H9 (cell line): ENCODE measurements at regions not wholly inside any gene's neighbourhood (a gene's known extent, or its start where the extent isn't known, plus 50 kb on each side); places are given as distances from the start of the nearest gene placed in this dataset.
A peak's percentile ranks its signal among the peaks of the same experiment; 100 is the strongest.

ENCODE experiments used
- DNase-seq: peaks from one replicate; pipeline ENCODE4 v3.0.0-alpha.2; 2017
- H2AFZ ChIP-seq: one replicate; pipeline ENCODE4 v1.6.1; 2013; ENCODE audit warnings: mild to moderate bottlenecking, low read length, control low read depth, moderate library complexity
- H2AK5ac ChIP-seq: 2 replicates; pipeline ENCODE4 v1.6.1; 2013; ENCODE audit warnings: low read length, control low read depth, mixed read lengths; ENCODE audit not compliant: insufficient read length
- H2BK120ac ChIP-seq: one replicate; pipeline ENCODE4 v1.6.1; 2013; ENCODE audit warnings: low read depth, mild to moderate bottlenecking, low read length, control low read depth, inconsistent platforms; ENCODE audit not compliant: poor library complexity, severe bottlenecking
- H2BK12ac ChIP-seq: 2 replicates; pipeline ENCODE4 v1.6.1; 2013; ENCODE audit warnings: low read length, control low read depth, mixed read lengths, low read depth; ENCODE audit not compliant: insufficient read length
- H2BK15ac ChIP-seq: 2 replicates; pipeline ENCODE4 v1.6.1; 2013; ENCODE audit warnings: low read depth, low read length, control low read depth
- H2BK20ac ChIP-seq: one replicate; pipeline ENCODE4 v1.6.1; 2013; ENCODE audit warnings: low read depth, mild to moderate bottlenecking, low read length, control low read depth, inconsistent platforms; ENCODE audit not compliant: poor library complexity, severe bottlenecking
- H2BK5ac ChIP-seq: 2 replicates; pipeline ENCODE4 v1.6.1; 2013; ENCODE audit warnings: low read length, control low read depth, mixed read lengths; ENCODE audit not compliant: insufficient read length
- H3K14ac ChIP-seq: 2 replicates; pipeline ENCODE4 v1.6.1; 2013; ENCODE audit warnings: low read length, control low read depth; ENCODE audit not compliant: insufficient read depth
- H3K18ac ChIP-seq: 2 replicates; pipeline ENCODE4 v1.6.1; 2013; ENCODE audit warnings: low read depth, mild to moderate bottlenecking, mixed read lengths, low read length, control low read depth; ENCODE audit not compliant: insufficient read length
- H3K23ac ChIP-seq: 2 replicates; pipeline ENCODE4 v1.6.1; 2013; ENCODE audit warnings: low read length, control low read depth, mixed read lengths, low read depth; ENCODE audit not compliant: insufficient read length
- H3K23me2 ChIP-seq: 2 replicates; pipeline ENCODE4 v1.6.1; 2013; ENCODE audit warnings: low read depth, mild to moderate bottlenecking, mixed read lengths, low read length, control low read depth; ENCODE audit not compliant: insufficient read length, poor library complexity, severe bottlenecking
- H3K27ac ChIP-seq: 2 replicates; pipeline ENCODE4 v1.5.1; 2013; ENCODE audit warnings: low read length, control low read depth, mixed read lengths, low read depth; ENCODE audit not compliant: insufficient read length
- H3K27me3 ChIP-seq: 2 replicates; pipeline ENCODE4 v1.6.1; 2013; ENCODE audit warnings: low read length, control low read depth, inconsistent platforms; ENCODE audit not compliant: insufficient read depth
- H3K4ac ChIP-seq: 2 replicates; pipeline ENCODE4 v1.6.1; 2013; ENCODE audit warnings: low read depth, mild to moderate bottlenecking, control low read depth, inconsistent platforms, low read length, moderate library complexity
- H3K4me1 ChIP-seq: 2 replicates; pipeline ENCODE4 v1.6.1; 2013; ENCODE audit warnings: low read length, control low read depth, inconsistent platforms; ENCODE audit not compliant: insufficient read depth
- H3K4me2 ChIP-seq: 2 replicates; pipeline ENCODE4 v1.6.1; 2013; ENCODE audit warnings: low read length, control low read depth, mixed read lengths; ENCODE audit not compliant: insufficient read length, insufficient read depth
- H3K56ac ChIP-seq: 2 replicates; pipeline ENCODE4 v1.6.1; 2013; ENCODE audit warnings: low read depth, mild to moderate bottlenecking, mixed read lengths, low read length, control low read depth; ENCODE audit not compliant: insufficient read length
- H3K79me1 ChIP-seq: 2 replicates; pipeline ENCODE4 v1.6.1; 2013; ENCODE audit warnings: low read depth, mild to moderate bottlenecking, moderate library complexity, low read length, control low read depth, inconsistent platforms; ENCODE audit not compliant: insufficient read depth, poor library complexity, severe bottlenecking
- H3K79me2 ChIP-seq: 2 replicates; pipeline ENCODE4 v1.6.1; 2013; ENCODE audit warnings: low read length, control low read depth, inconsistent platforms; ENCODE audit not compliant: insufficient read depth
- H3K9ac ChIP-seq: 2 replicates; pipeline ENCODE4 v1.6.1; 2013; ENCODE audit warnings: low read length, control low read depth, mixed read lengths; ENCODE audit not compliant: insufficient read length; ENCODE audit errors: extremely low read depth
- H3K9me3 ChIP-seq: one replicate; pipeline ENCODE4 v1.6.1; 2013; ENCODE audit warnings: low read depth, low read length, inconsistent platforms; ENCODE audit not compliant: control insufficient read depth
- H3T11ph ChIP-seq: one replicate; pipeline ENCODE4 v1.6.1; 2013; ENCODE audit warnings: mild to moderate bottlenecking, low read length, control low read depth, inconsistent platforms
- H4K20me1 ChIP-seq: one replicate; pipeline ENCODE4 v1.6.1; 2013; ENCODE audit not compliant: control insufficient read depth, insufficient read length, insufficient read depth
- H4K5ac ChIP-seq: 2 replicates; pipeline ENCODE4 v1.6.1; 2013; ENCODE audit warnings: low read depth, mild to moderate bottlenecking, mixed read lengths, low read length, control low read depth; ENCODE audit not compliant: insufficient read length
- H4K8ac ChIP-seq: replicated peaks from 2 replicates; pipeline ENCODE4 v1.6.1; 2013; ENCODE audit warnings: low read length, control low read depth, mixed read lengths, low read depth; ENCODE audit not compliant: insufficient read length
- H4K91ac ChIP-seq: 2 replicates; pipeline ENCODE4 v1.6.1; 2013; ENCODE audit warnings: low read depth, mild to moderate bottlenecking, moderate library complexity, mixed read lengths, low read length, control low read depth; ENCODE audit not compliant: insufficient read length
- H3K27ac Mint-ChIP-seq, 3 experiments: 2 replicates in 2 of 3; 3 replicates in 1 of 3; pipeline ENCODE4 v1.8.0; 2020 to 2021; ENCODE audit warnings: mixed read lengths in 3 of 3, mild to moderate bottlenecking in 1 of 3, moderate library complexity in 1 of 3
- H3K27me3 Mint-ChIP-seq: 2 replicates; pipeline ENCODE4 v1.8.0; 2021; ENCODE audit warnings: low read depth, mild to moderate bottlenecking, moderate library complexity, mixed read lengths
- H3K36me3 Mint-ChIP-seq, 3 experiments: 2 replicates in 2 of 3; 3 replicates in 1 of 3; pipeline ENCODE4 v1.8.0; 2020 to 2021; ENCODE audit warnings: low read depth in 3 of 3, mixed read lengths in 3 of 3; ENCODE audit not compliant: insufficient read depth in 1 of 3
- H3K4me1 Mint-ChIP-seq, 2 experiments: 2 replicates each; pipeline ENCODE4 v1.8.0; 2020; ENCODE audit warnings: mixed read lengths in 2 of 2
- H3K4me3 Mint-ChIP-seq, 2 experiments: 2 replicates in 1 of 2; 3 replicates in 1 of 2; pipeline ENCODE4 v1.8.0; 2020 to 2021; ENCODE audit warnings: mild to moderate bottlenecking in 2 of 2, mixed read lengths in 2 of 2, moderate library complexity in 1 of 2
- H3K9me3 Mint-ChIP-seq, 2 experiments: 2 replicates in 1 of 2; 3 replicates in 1 of 2; pipeline ENCODE4 v1.8.0; 2020; ENCODE audit warnings: mild to moderate bottlenecking in 2 of 2, mixed read lengths in 2 of 2, moderate library complexity in 1 of 2
- WGBS: extraction: QIAGEN DNeasy Blood & Tissue Kit; methylation state at CpG from one replicate; pipeline ENCODE4 v1.1.7; 2013; ENCODE audit warnings: missing lambda C conversion rate, low lambda C conversion rate, mixed read lengths; ENCODE audit not compliant: insufficient read length; ENCODE audit errors: extremely low coverage; 5-methylcytosine and 5-hydroxymethylcytosine counted together
- TF ChIP-seq, protein P1 (sequence below): fragments of 200-600 bp; sonication (generic); conservative IDR thresholded peaks from 3 replicates; pipeline ENCODE4 v1.8.0; 2021; ENCODE audit warnings: antibody characterized with exemption, mild to moderate bottlenecking

DNA sequence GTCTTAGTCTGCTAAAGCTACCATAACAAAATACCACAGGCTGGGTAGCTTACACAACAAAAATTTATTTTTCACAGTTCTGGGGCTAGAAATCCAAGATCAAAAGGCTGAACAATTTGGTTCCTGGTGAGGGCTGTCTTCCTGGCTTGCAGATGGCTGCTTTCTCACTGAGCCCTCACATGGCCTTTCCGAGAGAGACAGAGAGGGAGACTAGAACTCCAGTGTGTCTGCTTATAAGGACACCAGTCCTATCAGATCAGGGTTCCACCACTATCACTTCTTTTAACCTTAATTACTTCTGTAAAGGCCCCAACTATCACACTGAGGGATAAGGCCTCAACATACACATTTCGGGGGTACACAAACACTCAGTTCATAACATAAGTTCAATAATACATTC is 527.4 kb upstream of the VSTM2A start:
- H3K14ac ChIP-seq = no peak overlapping the region
- no peaks in the 10 kb centered on the region for H3K9me3 ChIP-seq
- no peak overlapping the region for H3K23ac ChIP-seq
- no peak overlapping the region for H3K4me2 ChIP-seq
- H3K23me2 ChIP-seq = no peaks in the 10 kb centered on the region
- no peak overlapping the region for H3K9ac ChIP-seq
- no peak overlapping the region for H3T11ph ChIP-seq
- H2AK5ac ChIP-seq = no peak overlapping the region
- Mint-ChIP-seq H3K27me3 (no peaks in the 10 kb centered on the region), H3K4me3 (no peak overlapping the region), H3K9me3 (no peaks in the 10 kb centered on the region), H3K4me1 (peaks cover 11 to 17% of the 10 kb centered on the region in 2 experiments), H3K27ac (peak overlapping the region in 2 of 3 experiments; percentile 17 to 69; a peak in 3 of 7 replicates), H3K36me3 (no peaks in the 10 kb centered on the region; a peak in 1 of 7 replicates)
- no peak overlapping the region for H4K5ac ChIP-seq
- DNase-seq = no peak
- no CpG with 5 or more reads among the region's 2 CpGs for WGBS
- no peaks in the 10 kb centered on the region; the same call in 1 of the 2 replicates for H3K79me2 ChIP-seq
- no peak overlapping the region for H2BK5ac ChIP-seq
- H2AFZ ChIP-seq = no peak overlapping the region
- H4K20me1 ChIP-seq = no peaks in the 10 kb centered on the region
- no peak overlapping the region for H3K18ac ChIP-seq
- H3K4ac ChIP-seq = no peak overlapping the region
- TF ChIP-seq, protein P1, sequence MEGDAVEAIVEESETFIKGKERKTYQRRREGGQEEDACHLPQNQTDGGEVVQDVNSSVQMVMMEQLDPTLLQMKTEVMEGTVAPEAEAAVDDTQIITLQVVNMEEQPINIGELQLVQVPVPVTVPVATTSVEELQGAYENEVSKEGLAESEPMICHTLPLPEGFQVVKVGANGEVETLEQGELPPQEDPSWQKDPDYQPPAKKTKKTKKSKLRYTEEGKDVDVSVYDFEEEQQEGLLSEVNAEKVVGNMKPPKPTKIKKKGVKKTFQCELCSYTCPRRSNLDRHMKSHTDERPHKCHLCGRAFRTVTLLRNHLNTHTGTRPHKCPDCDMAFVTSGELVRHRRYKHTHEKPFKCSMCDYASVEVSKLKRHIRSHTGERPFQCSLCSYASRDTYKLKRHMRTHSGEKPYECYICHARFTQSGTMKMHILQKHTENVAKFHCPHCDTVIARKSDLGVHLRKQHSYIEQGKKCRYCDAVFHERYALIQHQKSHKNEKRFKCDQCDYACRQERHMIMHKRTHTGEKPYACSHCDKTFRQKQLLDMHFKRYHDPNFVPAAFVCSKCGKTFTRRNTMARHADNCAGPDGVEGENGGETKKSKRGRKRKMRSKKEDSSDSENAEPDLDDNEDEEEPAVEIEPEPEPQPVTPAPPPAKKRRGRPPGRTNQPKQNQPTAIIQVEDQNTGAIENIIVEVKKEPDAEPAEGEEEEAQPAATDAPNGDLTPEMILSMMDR = no peak
- H3K79me1 ChIP-seq = no peaks in the 10 kb centered on the region
- no peak overlapping the region for H3K56ac ChIP-seq
- H2BK12ac ChIP-seq = no peak overlapping the region
- H3K27me3 ChIP-seq = no peaks in the 10 kb centered on the region
- no peak overlapping the region for H2BK15ac ChIP-seq
- H3K4me1 ChIP-seq = no peaks in the 10 kb centered on the region; the same call in 1 of the 2 replicates
- H2BK20ac ChIP-seq = no peak overlapping the region
- H2BK120ac ChIP-seq = no peak overlapping the region
- no peak overlapping the region for H4K91ac ChIP-seq
- no peak overlapping the region for H3K27ac ChIP-seq
- no peak overlapping the region for H4K8ac ChIP-seq
